Activated naive CD4-positive, alpha-beta T cell treated with anti-CD3 and anti-CD28 coated beads, Interleukin-2, amount 50 U/mL, for 24 hours (primary cell): ENCODE measurements at regions not wholly inside any gene's neighbourhood (a gene's known extent, or its start where the extent isn't known, plus 50 kb on each side); places are given as distances from the start of the nearest gene placed in this dataset.
"Not testable (repeated sequence)": the region's sequence is repeated elsewhere in the genome, so short reads cannot be mapped to it uniquely, and the experiment has no call there.

ENCODE experiments used
- H3K27ac Mint-ChIP-seq: one replicate; pipeline ENCODE4 v1.8.0; 2021; ENCODE audit warnings: mild to moderate bottlenecking, mixed read lengths
- H3K27me3 Mint-ChIP-seq: one replicate; pipeline ENCODE4 v1.8.0; 2021; ENCODE audit warnings: mixed read lengths
- H3K36me3 Mint-ChIP-seq: one replicate; pipeline ENCODE4 v1.8.0; 2021; ENCODE audit warnings: mixed read lengths
- H3K4me1 Mint-ChIP-seq: one replicate; pipeline ENCODE4 v1.8.0; 2021; ENCODE audit warnings: mixed read lengths
- H3K4me3 Mint-ChIP-seq: one replicate; pipeline ENCODE4 v1.8.0; 2021; ENCODE audit warnings: mild to moderate bottlenecking, mixed read lengths
- H3K9me3 Mint-ChIP-seq: one replicate; pipeline ENCODE4 v1.8.0; 2021; ENCODE audit warnings: mixed read lengths

DNA sequence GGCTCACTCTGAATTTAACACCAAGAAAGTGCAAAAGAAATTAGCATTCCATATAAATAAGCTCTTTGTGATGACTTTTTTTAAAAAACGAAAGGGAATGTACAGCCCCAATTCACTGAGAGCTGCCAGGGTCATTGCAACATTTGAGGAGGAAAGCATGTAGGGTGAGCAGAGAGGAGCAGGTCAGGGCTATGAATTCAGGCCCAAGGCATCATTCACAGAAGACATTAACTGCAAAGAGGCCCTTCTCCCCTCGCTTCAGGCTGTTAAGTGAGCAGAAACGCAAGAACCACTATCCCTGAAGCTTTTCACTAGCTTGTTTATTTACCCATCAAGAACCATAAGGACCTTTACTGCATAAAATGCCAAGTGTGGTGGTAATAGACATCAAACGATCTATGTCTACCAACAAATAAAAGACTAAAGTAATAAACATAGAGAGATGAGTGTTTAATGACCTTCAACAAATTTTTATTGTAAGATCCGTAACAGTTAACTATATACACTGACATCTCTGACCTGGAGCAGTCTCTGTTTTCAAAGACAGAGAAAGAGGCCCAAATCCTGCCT is 333.1 kb upstream of the HNRNPA3 start:
- no peak overlapping the region for H3K27ac Mint-ChIP-seq
- H3K36me3 Mint-ChIP-seq, result no peaks in the 10 kb centered on the region
- H3K4me3 Mint-ChIP-seq, result no peak overlapping the region
- no peaks in the 10 kb centered on the region for H3K27me3 Mint-ChIP-seq
- no peaks in the 10 kb centered on the region for H3K4me1 Mint-ChIP-seq
- H3K9me3 Mint-ChIP-seq, result no peaks in the 10 kb centered on the region

GRCh38 chr2:176882045-176882444 is 330.5 kb upstream of the HNRNPA3 start:
- not testable (repeated sequence) for H3K9me3 Mint-ChIP-seq, H3K36me3 Mint-ChIP-seq, H3K4me3 Mint-ChIP-seq, H3K4me1 Mint-ChIP-seq, H3K27ac Mint-ChIP-seq, H3K27me3 Mint-ChIP-seq

- Mint-ChIP-seq H3K4me1 (no peaks in the 10 kb centered on the region), H3K4me3 (no peak overlapping the region), H3K27ac (no peak overlapping the region)
Measured at GRCh38 chr2:176885001-176885643, 327.5 kb upstream of the HNRNPA3 start.

GRCh38 chr2:176885661-176886060 is 326.9 kb upstream of the HNRNPA3 start:
- no peaks in the 10 kb centered on the region for H3K4me1 Mint-ChIP-seq
- H3K36me3 Mint-ChIP-seq, result no peaks in the 10 kb centered on the region
- H3K27ac Mint-ChIP-seq, result no peak overlapping the region
- no peaks in the 10 kb centered on the region for H3K27me3 Mint-ChIP-seq
- no peak overlapping the region for H3K4me3 Mint-ChIP-seq
- H3K9me3 Mint-ChIP-seq, result no peaks in the 10 kb centered on the region

More at GRCh38 chr2:176885001-176885643, 327.5 kb upstream of the HNRNPA3 start:
- Mint-ChIP-seq H3K36me3 (no peaks in the 10 kb centered on the region), H3K27me3 (no peaks in the 10 kb centered on the region), H3K9me3 (no peaks in the 10 kb centered on the region)

DNA sequence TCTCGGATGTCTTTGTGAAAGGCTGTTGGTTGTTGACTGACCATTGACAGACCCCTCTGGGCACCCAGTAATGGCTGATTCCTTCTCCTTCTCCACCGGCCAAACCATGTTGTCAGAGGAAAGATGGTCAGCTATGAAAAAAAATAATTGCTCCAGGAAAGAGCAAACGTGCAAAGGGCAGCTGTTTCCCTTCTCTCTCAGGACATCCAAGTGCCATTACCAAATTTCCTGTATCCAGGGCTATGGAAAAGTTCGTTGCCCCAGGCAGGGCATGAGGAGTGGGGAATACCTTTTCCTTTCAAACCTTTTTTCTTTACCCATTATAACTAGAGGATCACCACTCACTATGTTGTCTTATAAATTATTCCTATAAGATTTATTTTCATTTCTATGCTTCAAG is 321.5 kb upstream of the HNRNPA3 start:
- H3K27ac Mint-ChIP-seq, result no peak overlapping the region
- no peaks in the 10 kb centered on the region for H3K9me3 Mint-ChIP-seq
- no peaks in the 10 kb centered on the region for H3K36me3 Mint-ChIP-seq
- H3K27me3 Mint-ChIP-seq, result no peaks in the 10 kb centered on the region
- H3K4me1 Mint-ChIP-seq, result no peaks in the 10 kb centered on the region
- H3K4me3 Mint-ChIP-seq, result no peak overlapping the region

- no peak overlapping the region for H3K27ac Mint-ChIP-seq
Measured at GRCh38 chr2:176891857-176892256, 320.7 kb upstream of the HNRNPA3 start.

GRCh38 chr2:176892676-176893226 is 319.8 kb upstream of the HNRNPA3 start:
- Mint-ChIP-seq H3K27me3 (no peaks in the 10 kb centered on the region), H3K4me3 (no peak overlapping the region), H3K27ac (no peak overlapping the region), H3K9me3 (no peaks in the 10 kb centered on the region), H3K36me3 (no peaks in the 10 kb centered on the region), H3K4me1 (no peaks in the 10 kb centered on the region)

More at GRCh38 chr2:176891857-176892256, 320.7 kb upstream of the HNRNPA3 start:
- H3K27me3 Mint-ChIP-seq, result no peaks in the 10 kb centered on the region
- no peak overlapping the region for H3K4me3 Mint-ChIP-seq
- H3K36me3 Mint-ChIP-seq, result no peaks in the 10 kb centered on the region
- H3K4me1 Mint-ChIP-seq, result no peaks in the 10 kb centered on the region
- H3K9me3 Mint-ChIP-seq, result no peaks in the 10 kb centered on the region

GRCh38 chr2:176895158-176895557 is 317.4 kb upstream of the HNRNPA3 start:
- peaks cover 3% of the 10 kb centered on the region for H3K27me3 Mint-ChIP-seq
- no peaks in the 10 kb centered on the region for H3K36me3 Mint-ChIP-seq
- H3K4me3 Mint-ChIP-seq, result no peak overlapping the region
- H3K27ac Mint-ChIP-seq, result no peak overlapping the region
- H3K4me1 Mint-ChIP-seq, result no peaks in the 10 kb centered on the region
- no peaks in the 10 kb centered on the region for H3K9me3 Mint-ChIP-seq

- H3K36me3 Mint-ChIP-seq, result no peaks in the 10 kb centered on the region
- no peaks in the 10 kb centered on the region for H3K9me3 Mint-ChIP-seq
- no peak overlapping the region for H3K27ac Mint-ChIP-seq
- H3K27me3 Mint-ChIP-seq, result peaks cover 7% of the 10 kb centered on the region
- H3K4me1 Mint-ChIP-seq, result no peaks in the 10 kb centered on the region
- H3K4me3 Mint-ChIP-seq, result no peak overlapping the region
Measured at GRCh38 chr2:176902454-176902853, 310.1 kb upstream of the HNRNPA3 start.

- H3K4me1 Mint-ChIP-seq, result not testable (repeated sequence)
Measured at GRCh38 chr2:176904053-176904452, 308.5 kb upstream of the HNRNPA3 start.

GRCh38 chr2:176907341-176907740 is 305.3 kb upstream of the HNRNPA3 start:
- H3K4me1 Mint-ChIP-seq, result no peaks in the 10 kb centered on the region
- no peak overlapping the region for H3K27ac Mint-ChIP-seq
- peaks cover 4% of the 10 kb centered on the region for H3K27me3 Mint-ChIP-seq
- no peaks in the 10 kb centered on the region for H3K9me3 Mint-ChIP-seq
- H3K36me3 Mint-ChIP-seq, result no peaks in the 10 kb centered on the region
- no peak overlapping the region for H3K4me3 Mint-ChIP-seq

More at GRCh38 chr2:176904053-176904452, 308.5 kb upstream of the HNRNPA3 start:
- H3K27ac Mint-ChIP-seq, H3K9me3 Mint-ChIP-seq, H3K4me3 Mint-ChIP-seq, H3K27me3 Mint-ChIP-seq, H3K36me3 Mint-ChIP-seq: not testable (repeated sequence)

DNA sequence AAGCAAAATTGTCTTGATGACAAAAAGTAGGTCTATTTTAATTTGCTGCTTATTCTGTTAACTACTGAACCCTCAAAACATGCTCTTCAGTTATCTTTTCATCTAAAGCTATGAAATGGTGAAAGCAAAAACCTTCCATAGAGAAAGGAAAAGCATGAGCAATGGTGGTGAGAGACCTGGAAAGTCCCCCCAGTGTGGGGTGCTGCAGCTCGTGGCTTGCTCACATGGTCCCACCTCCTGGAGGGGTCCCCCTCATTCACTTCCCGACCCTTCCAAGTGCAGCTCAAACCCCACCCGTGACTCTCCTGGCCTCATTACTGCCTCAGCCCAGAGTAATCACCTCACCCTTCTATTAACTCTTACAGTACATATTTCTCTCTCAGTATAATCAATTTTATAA is 301.8 kb upstream of the HNRNPA3 start:
- H3K27ac Mint-ChIP-seq, result no peak overlapping the region
- H3K4me1 Mint-ChIP-seq, result no peaks in the 10 kb centered on the region
- H3K27me3 Mint-ChIP-seq, result peaks cover 4% of the 10 kb centered on the region
- H3K36me3 Mint-ChIP-seq, result no peaks in the 10 kb centered on the region
- H3K9me3 Mint-ChIP-seq, result no peaks in the 10 kb centered on the region
- H3K4me3 Mint-ChIP-seq, result no peak overlapping the region

DNA sequence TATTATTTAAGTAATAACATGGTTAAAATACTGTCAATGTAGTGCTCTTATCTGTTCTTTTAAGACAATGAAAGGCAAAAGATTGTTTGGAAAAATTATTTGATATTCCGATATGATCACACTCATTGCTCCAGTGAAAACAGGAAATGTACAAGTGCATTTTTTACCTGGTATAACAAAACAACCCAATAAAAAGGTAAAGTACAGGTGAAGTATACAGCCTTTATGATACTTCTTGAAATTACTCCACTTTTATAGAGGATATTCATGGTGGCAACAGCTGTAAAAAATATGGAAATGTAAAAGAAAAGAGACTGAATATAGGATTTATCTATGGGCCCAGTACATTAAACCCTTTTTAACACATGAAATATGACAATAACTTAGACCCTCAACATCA is 298.6 kb upstream of the HNRNPA3 start:
- Mint-ChIP-seq H3K27ac (no peak overlapping the region), H3K4me3 (no peak overlapping the region), H3K27me3 (peaks cover 4% of the 10 kb centered on the region), H3K36me3 (no peaks in the 10 kb centered on the region), H3K4me1 (no peaks in the 10 kb centered on the region), H3K9me3 (no peaks in the 10 kb centered on the region)

GRCh38 chr2:176914371-176914770 is 298.2 kb upstream of the HNRNPA3 start:
- H3K27ac Mint-ChIP-seq, result no peak overlapping the region
- peaks cover 4% of the 10 kb centered on the region for H3K27me3 Mint-ChIP-seq
- H3K36me3 Mint-ChIP-seq, result no peaks in the 10 kb centered on the region
- no peak overlapping the region for H3K4me3 Mint-ChIP-seq
- no peaks in the 10 kb centered on the region for H3K9me3 Mint-ChIP-seq
- H3K4me1 Mint-ChIP-seq, result no peaks in the 10 kb centered on the region

DNA sequence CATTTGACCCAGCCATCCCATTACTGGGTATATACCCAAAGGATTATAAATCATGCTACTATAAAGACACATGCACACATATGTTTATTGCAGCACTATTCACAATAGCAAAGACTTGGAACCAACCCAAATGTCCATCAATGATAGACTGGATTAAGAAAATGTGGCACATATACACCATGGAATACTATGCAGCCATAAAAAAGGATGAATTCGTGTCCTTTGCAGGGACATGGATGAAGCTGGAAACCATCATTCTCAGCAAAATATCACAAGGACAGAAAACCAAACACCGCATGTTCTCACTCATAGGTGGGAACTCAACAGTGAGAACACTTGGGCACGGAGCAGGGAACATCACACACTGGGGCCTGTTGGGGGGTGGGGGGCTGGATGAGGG is 290.0 kb upstream of the HNRNPA3 start:
- H3K4me3 Mint-ChIP-seq, H3K27ac Mint-ChIP-seq, H3K36me3 Mint-ChIP-seq, H3K27me3 Mint-ChIP-seq, H3K9me3 Mint-ChIP-seq, H3K4me1 Mint-ChIP-seq: not testable (repeated sequence)

GRCh38 chr2:176923205-176923604 is 289.4 kb upstream of the HNRNPA3 start:
- H3K9me3 Mint-ChIP-seq, result no peaks in the 10 kb centered on the region
- peaks cover 1% of the 10 kb centered on the region for H3K27me3 Mint-ChIP-seq
- no peak overlapping the region for H3K4me3 Mint-ChIP-seq
- no peaks in the 10 kb centered on the region for H3K4me1 Mint-ChIP-seq
- H3K27ac Mint-ChIP-seq, result no peak overlapping the region
- H3K36me3 Mint-ChIP-seq, result no peaks in the 10 kb centered on the region
